Endothelial cell of umbilical vein (primary cell): ENCODE measurements at regions not wholly inside any gene's neighbourhood (a gene's known extent, or its start where the extent isn't known, plus 50 kb on each side); places are given as distances from the start of the nearest gene placed in this dataset.

Experiments used
- BruUV-seq: library from RNA; stranded (reverse); fragments of 400-500 nt; replicated peaks from 2 replicates; lab custom pipeline; 2021; lab: Mats Ljungman, UMichigan
- CTCF ChIA-PET: fragments of 300-600, 350-600 bp; sonication (Branson Sonifier 250); formaldehyde crosslinking; loops from one replicate; lab custom pipeline; 2021; ENCODE audit warnings: antibody characterized with exemption, inconsistent platforms; lab: Charles Lee
- POLR2A ChIA-PET: fragments of 300-600, 350-600 bp; sonication (Branson Sonifier 250); formaldehyde crosslinking; loops from one replicate; lab custom pipeline; 2021; ENCODE audit warnings: antibody characterized with exemption, inconsistent platforms; lab: Charles Lee
- DNase-seq: peaks from one replicate; pipeline ENCODE4 v3.0.0-alpha.2; 2011; ENCODE audit warnings: low read depth, low spot score
- FAIRE-seq: peaks from 2 replicates; lab custom pipeline; 2011; peaks lifted over from hg19 to GRCh38; lab: Jason Lieb, UNC
- H2AFZ ChIP-seq: 2 replicates; pipeline ENCODE4 v1.6.0; 2012; ENCODE audit warnings: low read depth, low read length, control low read depth, inconsistent platforms
- H3K27ac ChIP-seq: 2 replicates; pipeline ENCODE4 v1.5.1; 2011; ENCODE audit warnings: low read depth, mild to moderate bottlenecking, control low read depth, low read length, moderate library complexity; ENCODE audit not compliant: insufficient read depth
- H3K27me3 ChIP-seq, 2 experiments: 2 replicates each; pipeline versions ENCODE4 v1.6.0 to v1.6.1; 2011; ENCODE audit warnings: low read length in 2 of 2, mixed read lengths in 1 of 2; ENCODE audit not compliant: control insufficient read depth in 2 of 2, insufficient read depth in 2 of 2
- H3K36me3 ChIP-seq, 2 experiments: 2 replicates in 1 of 2; 3 replicates in 1 of 2; pipeline ENCODE4 v1.5.1; 2011; ENCODE audit warnings: low read length in 2 of 2, mild to moderate bottlenecking in 1 of 2, moderate library complexity in 1 of 2; ENCODE audit not compliant: control insufficient read depth in 2 of 2, insufficient read depth in 2 of 2; ENCODE audit errors: extremely low read depth in 1 of 2
- H3K4me1 ChIP-seq: 3 replicates; pipeline ENCODE4 v1.5.1; 2011; ENCODE audit warnings: mild to moderate bottlenecking, low read length; ENCODE audit not compliant: control insufficient read depth, insufficient read depth; ENCODE audit errors: extremely low read depth
- H3K4me2 ChIP-seq: 2 replicates; pipeline ENCODE4 v1.6.1; 2011; ENCODE audit warnings: low read length, control low read depth, mixed read lengths; ENCODE audit not compliant: insufficient read depth
- H3K4me3 ChIP-seq, 3 experiments: fragments of 200-600 bp in 1 of 3; sonication (generic), shearing (Covaris generic) in 1 of 3; replicated peaks in 1 of 3; 2 replicates each; pipeline ENCODE4 v1.5.1; 2011 to 2016; ENCODE audit warnings: control low read depth in 3 of 3, low read length in 3 of 3, mild to moderate bottlenecking in 2 of 3, inconsistent platforms in 1 of 3, low read depth in 1 of 3, moderate library complexity in 1 of 3; ENCODE audit not compliant: insufficient read depth in 1 of 3
- H3K79me2 ChIP-seq: 2 replicates; pipeline ENCODE4 v1.6.0; 2012; ENCODE audit warnings: low read length, inconsistent platforms; ENCODE audit not compliant: control insufficient read depth, insufficient read depth
- H3K9ac ChIP-seq: replicated peaks from 2 replicates; pipeline ENCODE3; 2011; ENCODE audit warnings: low read length, control low read depth; ENCODE audit not compliant: insufficient read depth; ENCODE audit errors: extremely low read depth
- H3K9me1 ChIP-seq: replicated peaks from 3 replicates; pipeline ENCODE4 v1.6.0; 2011; ENCODE audit warnings: mild to moderate bottlenecking, low read length; ENCODE audit not compliant: control insufficient read depth, insufficient read depth; ENCODE audit errors: extremely low read depth
- H3K9me3 ChIP-seq: replicated peaks from 2 replicates; pipeline ENCODE4 v1.5.1; 2012; ENCODE audit warnings: low read length, inconsistent platforms; ENCODE audit not compliant: control insufficient read depth, insufficient read depth
- H4K20me1 ChIP-seq: replicated peaks from 2 replicates; pipeline ENCODE3; 2011; ENCODE audit warnings: mild to moderate bottlenecking, low read length; ENCODE audit not compliant: control insufficient read depth, insufficient read depth; ENCODE audit errors: extremely low read depth
- EZH2 ChIP-seq: IDR thresholded peaks from 2 replicates; pipeline ENCODE4 v1.6.1; 2012; ENCODE audit warnings: borderline replicate concordance, low read depth, mild to moderate bottlenecking, moderate library complexity, low read length, inconsistent platforms; ENCODE audit not compliant: severe bottlenecking
- FOS ChIP-seq: IDR thresholded peaks from 2 replicates; pipeline ENCODE4 v1.6.1; 2011; ENCODE audit warnings: mild to moderate bottlenecking, low read length, moderate library complexity, borderline replicate concordance; ENCODE audit not compliant: insufficient read depth
- GATA2 ChIP-seq: IDR thresholded peaks from 2 replicates; pipeline ENCODE4 v1.7.0; 2011; ENCODE audit warnings: low read depth, mild to moderate bottlenecking, moderate library complexity, mixed read lengths, low read length; ENCODE audit not compliant: insufficient read length, insufficient read depth
- JUN ChIP-seq: IDR thresholded peaks from 2 replicates; pipeline ENCODE4 v1.6.1; 2011; ENCODE audit warnings: borderline replicate concordance, low read depth; ENCODE audit not compliant: insufficient read length, insufficient read depth
- MYC ChIP-seq: IDR thresholded peaks from one replicate; pipeline ENCODE4 v1.6.1; 2011; ENCODE audit warnings: mild to moderate bottlenecking, low read depth, low read length
- POLR2A ChIP-seq: IDR thresholded peaks from 2 replicates; pipeline ENCODE4 v1.6.1; 2012; ENCODE audit warnings: low read depth, mild to moderate bottlenecking, control low read depth, low read length
- POLR2AphosphoS5 ChIP-seq: IDR thresholded peaks from 2 replicates; pipeline ENCODE4 v1.6.1; 2012; ENCODE audit warnings: low read depth, mild to moderate bottlenecking, control low read depth, low read length, moderate library complexity; ENCODE audit not compliant: insufficient read depth
- dilution Hi-C: fragments of 300-500 bp; cut with MboI; formaldehyde crosslinking; loops from one replicate; pipeline ENCODE4 v1.15.0; 2019; ENCODE audit warnings: low sequenced_read_pairs; ENCODE audit not compliant: extremely low pct_ligation_motif_present
- intact Hi-C: fragments of 100-400 bp; cut with micrococcal nuclease; formaldehyde crosslinking; loops from one replicate; pipeline ENCODE4 v1.10.0; 2022
- TF ChIP-seq, protein P1 (sequence below): IDR thresholded peaks from 2 replicates; pipeline ENCODE4 v1.6.1; 2011; ENCODE audit not compliant: insufficient read depth, insufficient read length
- TF ChIP-seq, protein P2 (sequence below), 2 donors: IDR thresholded peaks; 1 replicate in 1 of 2; 2 replicates in 1 of 2; pipeline ENCODE4 v1.5.1; 2011; ENCODE audit warnings: low read length in 2 of 2, mild to moderate bottlenecking in 2 of 2, moderate library complexity in 2 of 2, control low read depth in 1 of 2, inconsistent platforms in 1 of 2, low read depth in 1 of 2; ENCODE audit not compliant: insufficient read depth in 1 of 2; ENCODE audit errors: extremely low read depth in 1 of 2

DNA sequence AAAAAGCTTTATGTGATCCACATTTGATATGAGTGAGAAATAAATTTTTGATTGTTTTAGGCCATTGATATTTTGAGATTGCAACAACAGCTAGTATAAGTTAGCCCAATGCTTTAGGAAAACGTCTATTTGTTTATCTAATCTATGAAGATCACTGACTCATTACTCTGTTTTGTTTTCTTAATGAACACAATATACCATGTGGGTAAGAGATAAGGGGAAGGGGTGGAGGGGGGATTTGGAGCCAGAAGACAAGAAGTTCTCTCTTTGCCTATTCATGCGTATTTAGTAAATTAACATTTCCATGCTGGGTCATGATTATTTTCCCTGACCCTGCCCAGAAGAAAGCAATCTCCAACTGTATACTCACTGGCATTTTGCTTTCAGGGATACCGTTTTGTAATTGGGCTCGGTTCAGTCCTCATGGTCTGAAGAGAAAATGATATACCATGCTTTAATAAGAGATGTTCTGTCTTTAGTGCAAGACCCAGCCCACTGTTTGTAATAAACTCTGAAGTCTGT is 359.5 kb upstream of the NPSR1 start:
- Histone ChIP-seq H3K36me3 (no peaks in the 10 kb centered on the region), H3K4me3 (no peak overlapping the region), H3K9me1 (no peaks in the 10 kb centered on the region), H3K79me2 (no peaks in the 10 kb centered on the region), H2AFZ (no peak overlapping the region), H3K27ac (no peak overlapping the region), H3K9me3 (no peaks in the 10 kb centered on the region), H3K27me3 (no peaks in the 10 kb centered on the region), H4K20me1 (no peaks in the 10 kb centered on the region), H3K4me2 (peak overlapping the region; percentile 16), H3K4me1 (peaks cover 20% of the 10 kb centered on the region), H3K9ac (peak overlapping the region; percentile 11)
- CTCF ChIA-PET = interaction anchor here (1.9 kb wide), 1 partner anchor 22 kb away, joined by 7 read pairs; no protein-coding TSS in a partner anchor
- FAIRE-seq (no peak), DNase-seq (peak; percentile 78)
- intact Hi-C loops = loop anchor here (1.0 kb wide), 1 partner anchor 21 kb away; no protein-coding TSS in a partner anchor
- BruUV-seq = no TSS peak
- dilution Hi-C loops = no loop called here
- POLR2A ChIA-PET = no interaction called here
- TF ChIP-seq, protein P1, sequence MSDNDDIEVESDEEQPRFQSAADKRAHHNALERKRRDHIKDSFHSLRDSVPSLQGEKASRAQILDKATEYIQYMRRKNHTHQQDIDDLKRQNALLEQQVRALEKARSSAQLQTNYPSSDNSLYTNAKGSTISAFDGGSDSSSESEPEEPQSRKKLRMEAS = no peak
- TF ChIP-seq POLR2AphosphoS5 = peak; percentile 41
- no peak for TF ChIP-seq POLR2A
- no peak for TF ChIP-seq MYC
- TF ChIP-seq JUN = peak; percentile 52
- peak; percentile 88 for TF ChIP-seq GATA2
- TF ChIP-seq FOS = no peak

DNA sequence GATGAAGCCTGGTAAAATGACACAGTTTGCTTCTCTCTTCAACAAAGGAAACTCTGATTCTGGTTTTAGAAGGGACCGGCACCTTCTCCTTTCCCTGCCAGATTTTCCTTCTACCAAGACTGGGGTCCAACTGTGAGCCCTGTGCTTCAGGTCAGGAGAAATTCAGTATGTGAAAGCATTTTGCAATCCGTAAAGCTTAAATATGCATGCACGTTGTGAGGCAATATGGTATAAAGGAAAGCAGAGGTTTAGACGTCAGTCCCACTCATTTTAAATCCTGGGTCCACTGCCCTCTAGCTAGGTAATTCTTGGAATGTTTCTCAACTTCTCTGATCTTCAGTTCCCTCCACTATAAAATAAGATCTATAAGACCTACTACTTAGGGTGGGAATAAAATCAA is 359.0 kb upstream of the NPSR1 start:
- TF ChIP-seq GATA2 (no peak), FOS (no peak), MYC (no peak), POLR2AphosphoS5 (no peak), POLR2A (no peak), EZH2 (no peak), JUN (no peak)
- TF ChIP-seq, protein P1 = no peak
- TF ChIP-seq, protein P2, sequence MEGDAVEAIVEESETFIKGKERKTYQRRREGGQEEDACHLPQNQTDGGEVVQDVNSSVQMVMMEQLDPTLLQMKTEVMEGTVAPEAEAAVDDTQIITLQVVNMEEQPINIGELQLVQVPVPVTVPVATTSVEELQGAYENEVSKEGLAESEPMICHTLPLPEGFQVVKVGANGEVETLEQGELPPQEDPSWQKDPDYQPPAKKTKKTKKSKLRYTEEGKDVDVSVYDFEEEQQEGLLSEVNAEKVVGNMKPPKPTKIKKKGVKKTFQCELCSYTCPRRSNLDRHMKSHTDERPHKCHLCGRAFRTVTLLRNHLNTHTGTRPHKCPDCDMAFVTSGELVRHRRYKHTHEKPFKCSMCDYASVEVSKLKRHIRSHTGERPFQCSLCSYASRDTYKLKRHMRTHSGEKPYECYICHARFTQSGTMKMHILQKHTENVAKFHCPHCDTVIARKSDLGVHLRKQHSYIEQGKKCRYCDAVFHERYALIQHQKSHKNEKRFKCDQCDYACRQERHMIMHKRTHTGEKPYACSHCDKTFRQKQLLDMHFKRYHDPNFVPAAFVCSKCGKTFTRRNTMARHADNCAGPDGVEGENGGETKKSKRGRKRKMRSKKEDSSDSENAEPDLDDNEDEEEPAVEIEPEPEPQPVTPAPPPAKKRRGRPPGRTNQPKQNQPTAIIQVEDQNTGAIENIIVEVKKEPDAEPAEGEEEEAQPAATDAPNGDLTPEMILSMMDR (IDR thresholded peaks at IDR 0.05; ENCODE audit: extremely low read depth in 1 of 2, insufficient read depth in 1 of 2, low read depth in 1 of 2, low read length in 2 of 2) = no peak

More for the DNA sequence above, 359.0 kb upstream of the NPSR1 start:
- DNase-seq (no peak), FAIRE-seq (no peak)
- Histone ChIP-seq H3K9me3 (no peaks in the 10 kb centered on the region), H3K79me2 (no peaks in the 10 kb centered on the region), H3K27me3 (no peaks in the 10 kb centered on the region), H4K20me1 (no peaks in the 10 kb centered on the region), H3K27ac (no peak overlapping the region), H3K4me2 (peak overlapping the region; percentile 16), H3K9ac (peak overlapping the region; percentile 11), H3K36me3 (no peaks in the 10 kb centered on the region), H3K9me1 (no peaks in the 10 kb centered on the region), H3K4me1 (peaks cover 20% of the 10 kb centered on the region), H2AFZ (no peak overlapping the region), H3K4me3 (no peak overlapping the region)
- POLR2A ChIA-PET = no interaction called here
- dilution Hi-C loops (no loop called here), intact Hi-C loops (no loop called here)
- no TSS peak for BruUV-seq
- CTCF ChIA-PET = interaction anchor here (1.9 kb wide), 1 partner anchor 22 kb away, joined by 7 read pairs; no protein-coding TSS in a partner anchor
